A549 (cell line): ENCODE measurements at regions not wholly inside any gene's neighbourhood (a gene's known extent, or its start where the extent isn't known, plus 50 kb on each side); places are given as distances from the start of the nearest gene placed in this dataset.

ENCODE experiments used
- ATAC-seq, 2 experiments: fragments of 200-7000 bp in 1 of 2; fragments of >200 bp in 1 of 2; cut with Nextera tagmentation in 1 of 2; cut with Tn5 transposase in 1 of 2; 3 replicates each; pipeline versions ENCODE4 v1.8.0 to v1.9.1; 2018 to 2020; ENCODE audit warnings: mild to moderate bottlenecking in 1 of 2, moderate library complexity in 1 of 2
- CTCF ChIA-PET: fragments of 300-600 bp; sonication (Branson Sonifier 250); formaldehyde crosslinking; extraction: SDS; loops from one replicate; lab custom pipeline; 2021; ENCODE audit warnings: antibody characterized with exemption, inconsistent platforms; lab: Yijun Ruan, JAX
- POLR2A ChIA-PET: fragments of 350-600 bp; formaldehyde crosslinking; extraction: SDS; loops from one replicate; lab custom pipeline; 2021; ENCODE audit warnings: antibody characterized with exemption, inconsistent platforms; lab: Yijun Ruan, JAX
- DNase-seq, 2 experiments: peaks; one replicate each; pipeline versions ENCODE4 v3.0.0 to v3.0.0-alpha.2; 2011 to 2016; ENCODE audit warnings: low read depth in 1 of 2, low spot score in 1 of 2
- FAIRE-seq: peaks from 2 replicates; lab custom pipeline; 2011; peaks lifted over from hg19 to GRCh38; lab: Jason Lieb, UNC
- H3K27ac ChIP-seq, 2 experiments: fragments of >200 bp; sonication (Bioruptor Twin); formaldehyde crosslinking; 3 replicates each; pipeline ENCODE4 v1.5.1; 2016 to 2017
- H3K4me1 ChIP-seq: fragments of >200 bp; sonication (Bioruptor Twin); formaldehyde crosslinking; 3 replicates; pipeline ENCODE4 v1.6.1; 2016
- H3K4me2 ChIP-seq: fragments of >200 bp; sonication (Bioruptor Twin); formaldehyde crosslinking; 3 replicates; pipeline ENCODE4 v1.6.1; 2016
- H3K4me3 ChIP-seq: fragments of >200 bp; sonication (Bioruptor Twin); formaldehyde crosslinking; 3 replicates; pipeline ENCODE4 v1.5.1; 2016
- H3K9me3 ChIP-seq: fragments of >200 bp; sonication (Bioruptor Twin); formaldehyde crosslinking; 3 replicates; pipeline ENCODE4 v1.6.1; 2016
- ATOH8 ChIP-seq: fragments of 250-450 bp; sonication (Bioruptor Pico); IDR thresholded peaks from 2 replicates; pipeline ENCODE4 v1.5.0; 2020; ENCODE audit warnings: low read depth, mild to moderate bottlenecking, moderate library complexity
- BHLHE40 ChIP-seq: IDR thresholded peaks from 2 replicates; pipeline ENCODE4 v1.6.1; 2012; ENCODE audit warnings: low read depth, low read length, inconsistent platforms
- CHD4 ChIP-seq: fragments of 200-600 bp; sonication (generic); IDR thresholded peaks from 2 replicates; pipeline ENCODE4 v1.6.1; 2016; ENCODE audit warnings: antibody characterized with exemption, mild to moderate bottlenecking, borderline replicate concordance
- CTCF ChIP-seq: fragments of >200 bp; sonication (Bioruptor Twin); formaldehyde crosslinking; IDR thresholded peaks from 3 replicates; pipeline ENCODE4 v1.5.1; 2016
- E2F6 ChIP-seq: IDR thresholded peaks from 2 replicates; pipeline ENCODE4 v1.6.1; 2012; ENCODE audit warnings: low read depth, borderline replicate concordance
- EHMT2 ChIP-seq: fragments of 200-600 bp; sonication (generic); IDR thresholded peaks from 2 replicates; pipeline ENCODE4 v1.6.1; 2016; ENCODE audit warnings: antibody characterized with exemption, low read depth, mild to moderate bottlenecking, moderate library complexity
- EP300 ChIP-seq, 2 experiments: fragments of >200 bp; sonication (Bioruptor Twin); formaldehyde crosslinking; IDR thresholded peaks; 2 replicates in 1 of 2; 3 replicates in 1 of 2; pipeline ENCODE4 v1.6.1; 2016 to 2017
- FOXS1 ChIP-seq: fragments of 250-450 bp; sonication (Bioruptor Pico); IDR thresholded peaks from 2 replicates; pipeline ENCODE4 v1.5.0; 2020; ENCODE audit warnings: mild to moderate bottlenecking, moderate library complexity
- HDAC2 ChIP-seq: fragments of 200-600 bp; sonication (generic); IDR thresholded peaks from 2 replicates; pipeline ENCODE4 v1.6.1; 2016
- HOXB5 ChIP-seq: fragments of 250-450 bp; sonication (Bioruptor Pico); IDR thresholded peaks from 2 replicates; pipeline ENCODE4 v1.5.0; 2020; ENCODE audit warnings: mild to moderate bottlenecking, moderate library complexity
- JUN ChIP-seq, 2 experiments: fragments of >200 bp; sonication (Bioruptor Twin); formaldehyde crosslinking; IDR thresholded peaks; 2 replicates in 1 of 2; 3 replicates in 1 of 2; pipeline ENCODE4 v1.6.1; 2016 to 2017
- MYC ChIP-seq: IDR thresholded peaks from 2 replicates; pipeline ENCODE4 v1.6.1; 2012; ENCODE audit warnings: mild to moderate bottlenecking, inconsistent platforms, low read length, improper control_type of control experiment, borderline replicate concordance
- NR3C1 ChIP-seq: fragments of >200 bp; sonication (Bioruptor Twin); formaldehyde crosslinking; IDR thresholded peaks from 3 replicates; pipeline ENCODE4 v1.6.1; 2017
- PBX3 ChIP-seq: IDR thresholded peaks from 2 replicates; pipeline ENCODE4 v1.6.1; 2012
- PHF8 ChIP-seq: fragments of 200-600 bp; sonication (generic); IDR thresholded peaks from 2 replicates; pipeline ENCODE4 v1.6.1; 2016; ENCODE audit warnings: low read depth, mild to moderate bottlenecking, antibody characterized with exemption, moderate library complexity, borderline replicate concordance
- POLR2AphosphoS2 ChIP-seq: conservative IDR thresholded peaks from 2 replicates; pipeline ENCODE4 v1.6.1; 2012; ENCODE audit warnings: low read length, improper control_type of control experiment, inconsistent platforms
- RARB ChIP-seq: fragments of 250-450 bp; sonication (Bioruptor Pico); IDR thresholded peaks from 2 replicates; pipeline ENCODE4 v1.8.0; 2021; ENCODE audit warnings: mild to moderate bottlenecking, moderate library complexity
- RCOR1 ChIP-seq: fragments of 150-350 bp; IDR thresholded peaks from 2 replicates; pipeline ENCODE4 v1.6.1; 2014; ENCODE audit warnings: antibody characterized with exemption, low read length, low read depth
- TFCP2L1 ChIP-seq: fragments of 250-450 bp; sonication (Bioruptor Pico); IDR thresholded peaks from 2 replicates; pipeline ENCODE4 v1.5.0; 2021; ENCODE audit warnings: mild to moderate bottlenecking
- TP53 ChIP-seq: fragments of 250-450 bp; sonication (Bioruptor Pico); IDR thresholded peaks from 2 replicates; pipeline ENCODE4 v1.5.0; 2021; ENCODE audit warnings: mild to moderate bottlenecking, moderate library complexity
- ZC3H11A ChIP-seq: fragments of 450-650 bp; IDR thresholded peaks from 2 replicates; pipeline ENCODE4 v1.6.1; 2014; ENCODE audit warnings: antibody characterized with exemption, mild to moderate bottlenecking
- WGBS: methylation state at CpG from one replicate; pipeline ENCODE4 v1.1.6; 2017; ENCODE audit errors: missing lambda C conversion rate; 5-methylcytosine and 5-hydroxymethylcytosine counted together

- Histone ChIP-seq H3K4me2 (no peak overlapping the region), H3K4me1 (no peaks in the 10 kb centered on the region), H3K4me3 (no peak overlapping the region), H3K9me3 (0 out of 3 replicates have a peak, but pooled peaks cover 5% of the 10 kb centered on the region), H3K27ac (no peak overlapping the region)
- no peak for DNase-seq
- WGBS, result 52% methylated on average over 12 of the region's 23 CpGs
- no peak for FAIRE-seq
- ChIA-PET POLR2A (no interaction called here), CTCF (no interaction called here)
- no peak for TF ChIP-seq ATOH8
- TF ChIP-seq FOXS1 (CRISPR knock-in tag), result no peak
- TF ChIP-seq EP300 (IDR thresholded peaks at IDR 0.05), result no peak
- TF ChIP-seq NR3C1, result no peak
- no peak for TF ChIP-seq RCOR1
- no peak for TF ChIP-seq MYC
- TF ChIP-seq TFCP2L1 (CRISPR knock-in tag), result no peak
- TF ChIP-seq HDAC2, result no peak
- no peak for TF ChIP-seq RARB
- TF ChIP-seq JUN (IDR thresholded peaks at IDR 0.05), result no peak
- ATAC-seq, result no peak
Observed at GRCh38 chr16:35146031-35146710, 1686.8 kb downstream of the TP53TG3F start.

- CTCF ChIA-PET, result no interaction called here
- Histone ChIP-seq H3K4me3 (no peak overlapping the region), H3K9me3 (0 out of 3 replicates have a peak, but pooled peaks cover 5% of the 10 kb centered on the region), H3K4me2 (no peak overlapping the region)
- FAIRE-seq (no peak), ATAC-seq (no peak)
- no peak for TF ChIP-seq RCOR1
- TF ChIP-seq EP300 (IDR thresholded peaks at IDR 0.05), result no peak
- TF ChIP-seq EHMT2, result no peak
- TF ChIP-seq CTCF, result no peak
- no peak for TF ChIP-seq ATOH8
- TF ChIP-seq HOXB5 (CRISPR knock-in tag), result no peak
- TF ChIP-seq FOXS1 (CRISPR knock-in tag), result no peak
- no peak for TF ChIP-seq MYC
- no peak for TF ChIP-seq PHF8
- TF ChIP-seq E2F6, result no peak
- no peak for TF ChIP-seq BHLHE40
- no peak for TF ChIP-seq ZC3H11A
- no peak for TF ChIP-seq PBX3
- TF ChIP-seq TP53, result no peak
- no peak for TF ChIP-seq POLR2AphosphoS2
- no peak for TF ChIP-seq CHD4
- no peak for TF ChIP-seq NR3C1
- TF ChIP-seq, all 56 proteins: peak for 0
- Histone ChIP-seq H3K27ac (no peak overlapping the region), H3K4me1 (no peaks in the 10 kb centered on the region)
- POLR2A ChIA-PET, result no interaction called here
- no peak for DNase-seq
- WGBS, result 38% methylated on average over 10 of the region's 14 CpGs
Observed at GRCh38 chr16:35146723-35147458, 1687.5 kb downstream of the TP53TG3F start.
